ENCODE measurements at regions not wholly inside any gene's neighbourhood (a gene's known extent, or its start where the extent isn't known, plus 50 kb on each side); places are given as distances from the start of the nearest gene placed in this dataset.

GRCh38 chr18:38415811-38416210 is 850.2 kb upstream of the CELF4 start:
- no peak overlapping the region for H3K27ac ChIP-seq
- TF ChIP-seq CTCF (conservative IDR thresholded peaks at IDR 0.05) = no peak

GRCh38 chr18:38413193-38413592 is 847.6 kb upstream of the CELF4 start:
- no peak for TF ChIP-seq CTCF (conservative IDR thresholded peaks at IDR 0.05)
- H3K27ac ChIP-seq = no peak overlapping the region

- no peak for TF ChIP-seq CTCF (conservative IDR thresholded peaks at IDR 0.05)
These were observed 841.0 kb upstream of the CELF4 start for GRCh38 chr18:38406607-38407006.

GRCh38 chr18:38402509-38402908 is 836.9 kb upstream of the CELF4 start:
- no peak for TF ChIP-seq CTCF (conservative IDR thresholded peaks at IDR 0.05)
- no peak overlapping the region for H3K27ac ChIP-seq

More at GRCh38 chr18:38406607-38407006, 841.0 kb upstream of the CELF4 start:
- no peak overlapping the region for H3K27ac ChIP-seq

- TF ChIP-seq CTCF (conservative IDR thresholded peaks at IDR 0.05) = no peak
- no peak overlapping the region for H3K27ac ChIP-seq
These were observed 831.5 kb upstream of the CELF4 start for GRCh38 chr18:38397094-38397493.

GRCh38 chr18:38386146-38386545 is 820.5 kb upstream of the CELF4 start:
- no peak for TF ChIP-seq CTCF (conservative IDR thresholded peaks at IDR 0.05)
- H3K27ac ChIP-seq = no peak overlapping the region

GRCh38 chr18:38369772-38370690 is 804.4 kb upstream of the CELF4 start:
- TF ChIP-seq CTCF (conservative IDR thresholded peaks at IDR 0.05) = no peak
- H3K27ac ChIP-seq = no peak overlapping the region

Measured in VCaP (cell line).